GM19467 (cell line): ENCODE measurements at regions not wholly inside any gene's neighbourhood (a gene's known extent, or its start where the extent isn't known, plus 50 kb on each side); places are given as distances from the start of the nearest gene placed in this dataset.

Source experiments
- ATAC-seq: cut with Tn5 transposase; IDR thresholded peaks from one replicate; pipeline ENCODE4 v1.9.1; 2021; ENCODE audit warnings: mild to moderate bottlenecking, moderate library complexity; ENCODE audit not compliant: unreplicated experiment

DNA sequence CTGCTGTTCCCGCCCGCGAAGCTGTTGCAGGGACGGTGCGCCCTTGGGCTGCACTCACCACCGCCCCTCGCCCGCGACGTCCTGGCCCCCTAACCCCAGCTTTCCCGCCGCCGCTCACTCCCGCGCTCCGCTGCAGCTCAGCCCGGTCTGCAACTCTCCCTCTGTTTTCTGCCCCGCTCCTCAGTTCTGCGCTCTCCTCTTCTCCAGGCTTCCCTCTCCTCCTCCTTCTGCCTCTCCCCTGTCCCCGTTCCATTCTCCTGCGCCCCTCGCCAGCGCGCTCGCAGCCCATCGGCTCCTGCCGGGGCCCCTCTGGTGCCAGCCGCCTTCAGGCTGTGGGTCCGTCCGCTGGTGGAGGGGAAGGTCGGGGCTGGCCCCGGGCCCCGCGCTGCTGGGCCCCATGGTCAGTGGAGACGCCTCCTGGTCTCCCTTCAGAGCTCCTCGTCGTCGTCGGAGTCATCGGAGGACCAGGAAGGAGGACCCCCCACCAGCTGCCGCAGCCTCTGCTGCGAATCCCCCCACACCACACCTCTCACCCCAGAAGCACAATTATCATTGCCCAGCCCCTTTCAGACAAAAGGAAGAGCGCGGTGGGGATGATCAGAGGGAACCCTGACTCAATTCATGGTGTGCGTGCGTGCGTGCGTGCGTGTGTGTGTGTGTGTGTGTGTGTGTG is 223.2 kb upstream of the FOXF1 start:
- ATAC-seq = no peak

GRCh38 chr16:86287664-86288201 is 222.6 kb upstream of the FOXF1 start:
- no peak for ATAC-seq

- ATAC-seq = no peak
These were observed 221.5 kb upstream of the FOXF1 start for GRCh38 chr16:86288716-86289294.

DNA sequence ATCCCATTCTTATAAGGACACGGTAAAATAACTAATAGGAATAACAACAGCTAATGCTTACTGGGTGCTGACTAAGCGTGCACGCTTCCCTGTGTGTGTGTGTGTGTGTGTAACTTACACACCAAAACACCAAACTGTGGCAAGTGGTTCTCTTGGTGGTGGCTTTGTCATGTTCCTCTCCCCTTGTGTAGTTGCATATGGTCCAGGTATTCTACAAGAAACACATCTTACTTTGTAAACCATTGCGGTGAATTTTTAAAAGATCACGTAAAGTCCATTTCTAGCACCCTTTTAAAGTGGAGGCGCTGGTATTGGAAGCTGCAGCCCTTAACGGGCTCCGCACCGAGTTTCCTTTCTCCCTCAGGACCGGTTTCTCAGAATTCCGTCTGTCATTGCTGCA is 221.0 kb upstream of the FOXF1 start:
- ATAC-seq = no peak

DNA sequence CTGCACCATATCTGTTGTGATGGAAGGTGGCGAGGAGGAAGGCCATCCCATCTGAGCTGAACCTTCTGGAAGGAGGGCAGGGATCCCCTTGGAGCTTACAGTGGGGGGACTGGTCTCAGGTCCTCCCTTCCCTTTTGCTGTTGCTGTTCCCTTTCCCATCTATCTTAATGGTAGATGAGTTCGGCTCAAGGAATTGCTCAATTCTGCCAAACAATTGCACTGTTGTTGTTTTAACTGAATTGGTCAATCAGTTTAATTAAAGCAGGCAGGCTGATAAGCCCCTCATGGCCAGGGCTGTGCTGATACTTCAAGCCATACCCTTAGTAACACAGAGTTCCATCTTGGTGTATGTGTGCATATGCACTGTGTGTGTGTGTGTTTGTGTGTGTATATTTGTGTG is 220.4 kb upstream of the FOXF1 start:
- ATAC-seq = no peak

- ATAC-seq = no peak
These were observed 218.8 kb upstream of the FOXF1 start for GRCh38 chr16:86291491-86291890.

DNA sequence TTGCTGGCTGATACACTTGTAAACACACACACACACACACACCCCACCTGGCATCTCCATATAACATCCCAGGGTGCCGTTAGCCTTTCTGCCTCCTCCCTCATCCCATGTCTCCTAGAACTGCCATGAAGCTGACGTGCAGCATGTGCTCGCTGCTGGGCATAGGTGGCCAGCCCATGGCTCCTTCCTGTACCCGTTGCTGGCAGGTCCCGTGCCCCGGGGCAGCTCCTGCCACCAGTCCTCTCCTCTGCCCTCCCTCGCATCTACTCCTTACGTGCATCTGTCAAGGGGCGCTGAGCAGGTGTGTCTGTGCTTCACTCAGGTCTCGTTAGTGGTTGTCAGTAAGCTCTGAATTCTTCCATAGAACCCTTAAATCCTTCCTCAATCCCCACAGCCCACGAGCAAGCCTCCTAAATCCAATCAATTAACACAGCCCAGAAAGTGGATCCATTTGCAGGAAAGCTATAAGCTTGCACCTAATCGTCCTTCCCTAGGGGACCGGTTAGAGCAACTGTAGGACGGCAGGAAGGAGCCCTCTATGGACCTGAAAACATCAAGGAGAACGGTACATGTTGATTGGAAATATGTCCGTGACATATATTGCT is 218.1 kb upstream of the FOXF1 start:
- ATAC-seq = no peak

GRCh38 chr16:86292942-86293341 is 217.4 kb upstream of the FOXF1 start:
- ATAC-seq = no peak

DNA sequence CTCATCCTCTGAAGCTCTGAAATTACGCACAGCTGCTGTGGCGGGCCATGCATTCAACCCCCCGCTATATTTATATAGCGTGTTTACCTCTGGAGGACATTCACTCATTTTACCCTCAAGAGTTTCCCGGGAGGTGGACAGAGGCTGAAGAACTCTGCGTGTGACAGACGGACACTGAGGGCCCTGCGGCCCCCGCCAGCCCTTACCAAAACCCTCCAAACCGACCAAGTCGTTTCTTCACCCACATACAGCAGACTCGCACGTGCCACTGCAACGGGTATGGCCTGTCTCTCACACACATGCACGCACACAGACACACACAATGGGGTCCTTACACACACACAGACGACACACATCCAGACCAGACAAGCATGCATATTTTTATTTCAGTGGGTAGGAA is 216.4 kb upstream of the FOXF1 start:
- no peak for ATAC-seq

GRCh38 chr16:86294535-86295196 is 215.7 kb upstream of the FOXF1 start:
- ATAC-seq = no peak

DNA sequence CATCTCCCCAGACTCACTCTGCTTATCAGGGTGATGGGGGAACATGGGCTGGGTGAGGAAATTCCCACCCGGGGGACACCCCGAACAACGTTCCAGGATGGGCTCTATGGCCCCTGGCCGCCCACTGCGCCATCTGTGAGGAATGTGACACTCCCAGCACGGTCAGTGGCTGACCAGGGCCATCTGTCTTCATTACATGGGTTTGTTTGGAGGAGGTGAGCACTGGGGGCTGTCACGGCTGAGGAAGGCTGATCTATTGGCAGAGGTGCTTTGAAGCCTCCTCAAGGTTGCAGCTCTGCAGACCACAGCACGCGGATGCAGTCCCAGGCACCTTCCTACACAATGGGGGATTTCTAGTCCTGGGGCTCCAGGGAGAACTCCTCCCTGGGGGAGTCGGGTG is 214.1 kb upstream of the FOXF1 start:
- ATAC-seq = no peak

DNA sequence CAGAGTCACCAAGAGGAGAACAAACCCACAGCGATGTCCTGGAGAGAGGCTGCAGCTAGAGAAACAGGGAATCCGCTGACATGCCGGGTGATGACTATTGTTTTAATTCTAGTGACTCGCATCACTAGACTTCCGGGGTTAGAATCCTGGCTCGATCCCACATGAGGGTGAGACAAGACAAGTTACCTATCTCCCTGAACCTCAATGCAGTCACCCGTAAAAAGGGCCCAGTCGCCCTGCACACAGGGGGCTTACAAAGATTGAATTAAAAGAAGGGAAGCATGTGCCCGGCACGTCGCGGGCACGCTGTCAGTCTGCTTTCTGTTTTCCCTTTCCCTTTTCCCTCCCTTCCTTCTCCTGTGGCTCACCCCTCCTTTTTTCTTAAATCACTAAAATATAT is 212.9 kb upstream of the FOXF1 start:
- no peak for ATAC-seq

- no peak for ATAC-seq
These were observed 212.2 kb upstream of the FOXF1 start for GRCh38 chr16:86297866-86298757.

DNA sequence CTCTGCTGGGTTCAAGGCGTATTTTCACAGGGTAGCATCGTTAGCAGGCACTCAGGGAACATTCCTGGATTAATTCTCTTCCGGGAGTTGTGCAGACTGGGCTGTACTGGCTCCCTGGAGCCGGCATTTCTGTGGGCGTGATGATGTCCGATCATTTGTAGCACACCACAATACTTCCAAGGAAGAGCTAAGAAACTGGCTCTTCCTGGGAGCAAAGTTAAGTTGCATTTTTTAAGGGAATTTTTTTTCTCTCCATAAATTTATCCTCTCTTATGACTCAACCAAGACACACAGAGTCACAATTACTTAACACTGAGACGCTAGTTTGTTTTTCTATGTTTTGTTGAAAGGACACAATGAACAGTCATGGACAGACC is 211.6 kb upstream of the FOXF1 start:
- no peak for ATAC-seq

GRCh38 chr16:86299882-86300610 is 210.3 kb upstream of the FOXF1 start:
- no peak for ATAC-seq

DNA sequence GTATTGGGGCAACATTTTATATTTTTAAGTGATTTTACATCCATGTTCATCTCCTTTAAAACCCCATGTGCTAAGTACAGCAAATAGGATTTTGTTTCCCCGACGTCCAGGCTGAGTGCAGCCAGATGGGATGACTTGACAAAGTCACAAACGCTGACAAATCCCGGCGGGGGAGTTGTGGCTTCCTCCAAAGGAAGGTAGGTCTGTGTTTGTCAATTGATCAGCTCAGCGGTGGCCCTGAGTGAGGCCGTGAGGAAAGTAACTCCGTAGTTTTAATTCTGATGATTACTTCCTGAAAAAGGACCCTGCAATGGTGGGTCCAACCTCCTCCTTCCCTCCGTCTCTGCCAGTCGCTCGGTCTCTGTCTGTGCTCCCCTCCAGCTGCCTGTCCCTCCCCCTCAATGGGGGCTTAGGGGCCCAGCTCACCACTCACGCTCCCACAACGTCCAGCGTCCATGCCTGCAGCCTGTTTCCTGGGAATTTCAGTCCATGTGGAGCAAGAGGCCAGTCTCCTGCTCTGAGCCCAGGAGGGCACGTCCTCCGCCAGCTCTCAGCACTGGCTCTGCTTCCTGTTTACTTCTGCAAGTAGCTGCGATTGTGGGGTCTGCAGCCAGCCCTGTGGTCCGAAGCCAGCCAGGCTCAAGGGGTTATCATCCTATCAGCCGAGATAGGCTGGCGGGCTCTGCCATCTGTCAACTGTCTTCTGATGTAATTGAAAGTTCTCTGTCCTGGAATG is 209.4 kb upstream of the FOXF1 start:
- no peak for ATAC-seq

DNA sequence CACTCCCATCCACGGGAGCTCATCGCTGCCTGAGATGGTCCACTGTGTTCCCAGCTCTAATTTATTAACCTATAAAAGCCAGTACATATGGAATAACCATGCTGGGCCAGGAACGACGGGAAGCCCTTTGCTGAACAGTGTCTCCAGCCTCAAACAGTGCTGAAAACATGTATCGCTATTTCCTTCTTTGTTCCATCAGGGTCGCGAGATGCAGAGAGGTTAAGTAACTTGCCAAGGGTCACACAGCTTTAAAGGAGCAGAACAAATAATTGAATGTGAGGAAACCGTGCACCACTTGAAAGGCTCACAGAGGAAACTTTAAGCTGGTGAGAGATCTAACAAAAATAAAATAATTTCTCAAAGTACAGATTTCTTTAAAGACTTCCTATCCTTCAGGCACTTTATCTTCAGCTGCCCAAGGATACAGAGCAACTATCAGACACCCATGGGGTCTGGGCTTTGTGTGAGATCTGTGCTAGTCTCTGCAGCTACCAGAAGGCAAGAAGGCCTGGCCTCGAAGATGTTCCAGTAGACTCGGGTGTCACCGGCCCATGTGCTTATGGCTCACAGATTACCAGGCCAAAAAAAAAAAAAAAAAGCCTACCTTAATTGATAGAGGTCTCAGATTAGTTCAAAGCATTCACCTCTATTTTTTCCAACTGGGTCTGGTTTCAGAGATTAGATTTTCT is 207.8 kb upstream of the FOXF1 start:
- ATAC-seq = no peak

GRCh38 chr16:86303787-86304678 is 206.3 kb upstream of the FOXF1 start:
- no peak for ATAC-seq
